Naive thymus-derived CD4-positive, alpha-beta T cell (primary cell): ENCODE measurements at regions not wholly inside any gene's neighbourhood (a gene's known extent, or its start where the extent isn't known, plus 50 kb on each side); places are given as distances from the start of the nearest gene placed in this dataset.

ENCODE experiments used
- ATAC-seq: fragments of 150-1000 bp; cut with Tn5 transposase; 2 replicates; pipeline ENCODE4 v1.10.0; 2021; ENCODE audit warnings: mild to moderate bottlenecking, moderate library complexity
- CTCF ChIA-PET: fragments of 350-600 bp; sonication (Branson Sonifier 250); formaldehyde crosslinking; loops from one replicate; lab custom pipeline; 2021; ENCODE audit warnings: antibody characterized with exemption; lab: Charles Lee
- POLR2A ChIA-PET: fragments of 350-600 bp; sonication (Branson Sonifier 250); formaldehyde crosslinking; loops from one replicate; lab custom pipeline; 2021; ENCODE audit warnings: antibody characterized with exemption, inconsistent platforms; lab: Charles Lee
- DNase-seq, 9 donors: peaks; one replicate each; pipeline versions ENCODE4 v3.0.0 to v3.0.0-alpha.2; 2020 to 2022; ENCODE audit warnings: mixed read lengths in 1 of 9
- H3K27ac ChIP-seq: one replicate; pipeline ENCODE4 v1.7.0; 2013; ENCODE audit warnings: mild to moderate bottlenecking, low read depth, low read length, moderate library complexity
- H3K27me3 ChIP-seq, 2 donors: one replicate each; pipeline ENCODE4 v1.7.0; 2013; ENCODE audit warnings: low read length in 2 of 2, mild to moderate bottlenecking in 2 of 2, moderate library complexity in 2 of 2; ENCODE audit not compliant: control insufficient read depth in 2 of 2, insufficient read depth in 2 of 2
- H3K36me3 ChIP-seq, 3 experiments: 1 replicate in 2 of 3; 2 replicates in 1 of 3; pipeline ENCODE4 v1.7.0; 2013; ENCODE audit warnings: low read length in 3 of 3, mild to moderate bottlenecking in 3 of 3, moderate library complexity in 1 of 3; ENCODE audit not compliant: insufficient read depth in 3 of 3, control insufficient read depth in 2 of 3
- H3K4me1 ChIP-seq, 2 donors: one replicate each; pipeline ENCODE4 v1.7.0; 2013; ENCODE audit warnings: low read length in 2 of 2, mild to moderate bottlenecking in 2 of 2, moderate library complexity in 1 of 2; ENCODE audit not compliant: control insufficient read depth in 2 of 2, insufficient read depth in 2 of 2
- H3K4me3 ChIP-seq: 2 replicates; pipeline ENCODE4 v1.7.0; 2013; ENCODE audit warnings: mild to moderate bottlenecking, low read length
- H3K9me3 ChIP-seq, 3 experiments: 1 replicate in 2 of 3; 2 replicates in 1 of 3; pipeline ENCODE4 v1.7.0; 2013; ENCODE audit warnings: low read length in 3 of 3; ENCODE audit not compliant: control insufficient read depth in 2 of 3
- H3K27ac Mint-ChIP-seq, 9 donors: one replicate each; pipeline ENCODE4 v1.8.0; 2020 to 2022; ENCODE audit warnings: mixed read lengths in 9 of 9, mild to moderate bottlenecking in 8 of 9, moderate library complexity in 5 of 9, inconsistent platforms in 2 of 9
- H3K27me3 Mint-ChIP-seq, 5 donors: one replicate each; pipeline ENCODE4 v1.8.0; 2021 to 2022; ENCODE audit warnings: mixed read lengths in 5 of 5, mild to moderate bottlenecking in 1 of 5
- H3K36me3 Mint-ChIP-seq, 5 donors: one replicate each; pipeline ENCODE4 v1.8.0; 2020 to 2022; ENCODE audit warnings: mixed read lengths in 5 of 5, mild to moderate bottlenecking in 3 of 5, inconsistent platforms in 1 of 5
- H3K4me1 Mint-ChIP-seq, 7 donors: one replicate each; pipeline ENCODE4 v1.8.0; 2020 to 2022; ENCODE audit warnings: mixed read lengths in 7 of 7, mild to moderate bottlenecking in 3 of 7, inconsistent platforms in 1 of 7
- H3K4me3 Mint-ChIP-seq, 10 donors: one replicate each; pipeline ENCODE4 v1.8.0; 2020 to 2022; ENCODE audit warnings: mild to moderate bottlenecking in 10 of 10, mixed read lengths in 10 of 10, moderate library complexity in 6 of 10, inconsistent platforms in 2 of 10
- H3K9me3 Mint-ChIP-seq, 11 donors: one replicate each; pipeline ENCODE4 v1.8.0; 2020 to 2022; ENCODE audit warnings: mixed read lengths in 11 of 11, mild to moderate bottlenecking in 4 of 11, inconsistent platforms in 1 of 11, moderate library complexity in 1 of 11
- intact Hi-C, 2 donors: fragments of 100-400 bp; cut with micrococcal nuclease; formaldehyde crosslinking; loops; one replicate each; pipeline ENCODE4 v1.15.1; 2023

- Histone ChIP-seq H3K9me3 (no peaks in the 10 kb centered on the region), H3K27me3 (no peaks in the 10 kb centered on the region), H3K4me3 (no peak overlapping the region), H3K4me1 (no peaks in the 10 kb centered on the region), H3K36me3 (no peaks in the 10 kb centered on the region), H3K27ac (no peak overlapping the region)
- DNase-seq (no peak), ATAC-seq (no peak)
- peaks cover 0 to 13% (median 0%) of the 10 kb centered on the region in 11 donors for H3K9me3 Mint-ChIP-seq
- POLR2A ChIA-PET: no interaction called here
- CTCF ChIA-PET: no interaction called here
- H3K4me1 Mint-ChIP-seq: no peaks in the 10 kb centered on the region
- no peak overlapping the region for H3K27ac Mint-ChIP-seq
- H3K36me3 Mint-ChIP-seq: no peaks in the 10 kb centered on the region
- intact Hi-C loops: no loop called here
- no peak overlapping the region for H3K4me3 Mint-ChIP-seq
- peaks cover 0 to 7% (median 0%) of the 10 kb centered on the region in 5 donors for H3K27me3 Mint-ChIP-seq
Observed at GRCh38 chr7:21013765-21014539, 227.3 kb upstream of the SP8 start.

- ATAC-seq: no peak
- no peaks in the 10 kb centered on the region for H3K27me3 ChIP-seq
- Mint-ChIP-seq H3K4me3 (no peak overlapping the region), H3K27ac (no peak overlapping the region), H3K27me3 (peaks cover 0 to 6% (median 0%) of the 10 kb centered on the region in 5 donors), H3K9me3 (peaks cover 0 to 3% (median 0%) of the 10 kb centered on the region in 11 donors), H3K4me1 (no peaks in the 10 kb centered on the region), H3K36me3 (no peaks in the 10 kb centered on the region)
- no peaks in the 10 kb centered on the region for H3K36me3 ChIP-seq
- no peaks in the 10 kb centered on the region for H3K9me3 ChIP-seq
- H3K4me1 ChIP-seq: no peaks in the 10 kb centered on the region
- POLR2A ChIA-PET: no interaction called here
- H3K27ac ChIP-seq: no peak overlapping the region
- intact Hi-C loops: no loop called here
- DNase-seq: no peak
- H3K4me3 ChIP-seq: no peak overlapping the region
- CTCF ChIA-PET: no interaction called here
Observed at GRCh38 chr7:21020667-21021066, 234.0 kb upstream of the SP8 start.

GRCh38 chr7:21023841-21024484 is 237.3 kb upstream of the SP8 start:
- Mint-ChIP-seq H3K36me3 (no peaks in the 10 kb centered on the region), H3K27ac (no peak overlapping the region), H3K4me3 (no peak overlapping the region), H3K27me3 (peaks cover 0 to 14% (median 8%) of the 10 kb centered on the region in 5 donors), H3K9me3 (peaks cover 0 to 3% (median 0%) of the 10 kb centered on the region in 11 donors), H3K4me1 (peaks cover 0 to under 1% (median 0%) of the 10 kb centered on the region in 7 donors)
- ChIA-PET POLR2A (no interaction called here), CTCF (no interaction called here)
- no peak for DNase-seq
- Histone ChIP-seq H3K9me3 (no peaks in the 10 kb centered on the region), H3K27ac (no peak overlapping the region), H3K36me3 (no peaks in the 10 kb centered on the region), H3K27me3 (no peaks in the 10 kb centered on the region), H3K4me3 (no peak overlapping the region), H3K4me1 (no peaks in the 10 kb centered on the region)
- intact Hi-C loops: no loop called here
- no peak for ATAC-seq

GRCh38 chr7:21024485-21024867 is 237.8 kb upstream of the SP8 start:
- no peak overlapping the region for H3K27ac ChIP-seq
- Mint-ChIP-seq H3K27me3 (peaks cover 0 to 16% (median 8%) of the 10 kb centered on the region in 5 donors), H3K36me3 (no peaks in the 10 kb centered on the region), H3K27ac (no peak overlapping the region), H3K9me3 (peaks cover 0 to 4% (median 0%) of the 10 kb centered on the region in 11 donors), H3K4me1 (peaks cover 0 to 2% (median 0%) of the 10 kb centered on the region in 7 donors), H3K4me3 (no peak overlapping the region)
- no peak overlapping the region for H3K4me3 ChIP-seq
- H3K36me3 ChIP-seq: no peaks in the 10 kb centered on the region
- POLR2A ChIA-PET: no interaction called here
- CTCF ChIA-PET: no interaction called here
- H3K9me3 ChIP-seq: no peaks in the 10 kb centered on the region
- DNase-seq: no peak
- intact Hi-C loops: no loop called here
- no peaks in the 10 kb centered on the region for H3K4me1 ChIP-seq
- no peaks in the 10 kb centered on the region for H3K27me3 ChIP-seq
- ATAC-seq: no peak

GRCh38 chr7:21028186-21028585 is 241.5 kb upstream of the SP8 start:
- Mint-ChIP-seq H3K27ac (no peak overlapping the region), H3K27me3 (peaks cover 0 to 16% (median 8%) of the 10 kb centered on the region in 5 donors), H3K4me1 (peaks cover 0 to 2% (median 0%) of the 10 kb centered on the region in 7 donors), H3K36me3 (no peaks in the 10 kb centered on the region), H3K4me3 (no peak overlapping the region), H3K9me3 (peaks cover 0 to 5% (median 0%) of the 10 kb centered on the region in 11 donors)
- H3K9me3 ChIP-seq: no peaks in the 10 kb centered on the region
- intact Hi-C loops: no loop called here
- DNase-seq (no peak), ATAC-seq (no peak)
- no peaks in the 10 kb centered on the region for H3K36me3 ChIP-seq
- ChIA-PET POLR2A (no interaction called here), CTCF (no interaction called here)
- no peaks in the 10 kb centered on the region for H3K4me1 ChIP-seq
- H3K4me3 ChIP-seq: no peak overlapping the region
- H3K27ac ChIP-seq: no peak overlapping the region
- no peaks in the 10 kb centered on the region for H3K27me3 ChIP-seq

- no peaks in the 10 kb centered on the region for H3K27me3 ChIP-seq
- no peaks in the 10 kb centered on the region for H3K9me3 ChIP-seq
- DNase-seq (no peak), ATAC-seq (no peak)
- intact Hi-C loops: no loop called here
- H3K27ac Mint-ChIP-seq: no peak overlapping the region
- H3K4me1 ChIP-seq: no peaks in the 10 kb centered on the region
- peaks cover 0 to 2% (median 0%) of the 10 kb centered on the region in 7 donors for H3K4me1 Mint-ChIP-seq
- H3K9me3 Mint-ChIP-seq: peaks cover 0 to 5% (median 0%) of the 10 kb centered on the region in 11 donors
- H3K4me3 Mint-ChIP-seq: no peak overlapping the region
- POLR2A ChIA-PET: no interaction called here
- peaks cover 0 to 16% (median 8%) of the 10 kb centered on the region in 5 donors for H3K27me3 Mint-ChIP-seq
- no peak overlapping the region for H3K27ac ChIP-seq
- H3K36me3 ChIP-seq: no peaks in the 10 kb centered on the region
- no peak overlapping the region for H3K4me3 ChIP-seq
- H3K36me3 Mint-ChIP-seq: no peaks in the 10 kb centered on the region
- CTCF ChIA-PET: no interaction called here
Observed at GRCh38 chr7:21028599-21028998, 241.9 kb upstream of the SP8 start.
